ENCODE measurements at regions not wholly inside any gene's neighbourhood (a gene's known extent, or its start where the extent isn't known, plus 50 kb on each side); places are given as distances from the start of the nearest gene placed in this dataset.

GRCh38 chr2:120964819-120965218 lies 229.2 kb downstream of the GLI2 start:
- no peak for TF ChIP-seq GATA2 (IDR thresholded peaks at IDR 0.05; ENCODE audit: low read depth, low read length)
- TF ChIP-seq GATA3 (IDR thresholded peaks at IDR 0.05; ENCODE audit: low read depth, low read length): no peak

Measured in SH-SY5Y (cell line).